Activated T-helper 2 cell treated with anti-CD3 and anti-CD28 coated beads, Interferon-gamma antibody, Interleukin-2, Interleukin-4, amounts not matched to agents 10 μg/mL and 5 μg/mL and 100 μg/mL, durations not matched to agents 14 hours and 24 hours and 36 hours (primary cell): ENCODE measurements at regions not wholly inside any gene's neighbourhood (a gene's known extent, or its start where the extent isn't known, plus 50 kb on each side); places are given as distances from the start of the nearest gene placed in this dataset.

Source experiments
- DNase-seq: peaks from one replicate; pipeline ENCODE4 v3.0.0; 2021; ENCODE audit warnings: low spot score
- H3K27ac Mint-ChIP-seq: one replicate; pipeline ENCODE4 v1.8.0; 2021; ENCODE audit warnings: mixed read lengths
- H3K27me3 Mint-ChIP-seq: one replicate; pipeline ENCODE4 v1.8.0; 2021; ENCODE audit warnings: low read depth, mixed read lengths
- H3K36me3 Mint-ChIP-seq: one replicate; pipeline ENCODE4 v1.8.0; 2021; ENCODE audit warnings: low read depth, mixed read lengths
- H3K4me1 Mint-ChIP-seq: one replicate; pipeline ENCODE4 v1.8.0; 2021; ENCODE audit warnings: low read depth, mixed read lengths
- H3K4me3 Mint-ChIP-seq: one replicate; pipeline ENCODE4 v1.8.0; 2021; ENCODE audit warnings: low read depth, mild to moderate bottlenecking, moderate library complexity, mixed read lengths
- H3K9me3 Mint-ChIP-seq: one replicate; pipeline ENCODE4 v1.8.0; 2021; ENCODE audit warnings: mixed read lengths
- intact Hi-C: fragments of 100-400 bp; cut with micrococcal nuclease; formaldehyde crosslinking; loops from one replicate; pipeline ENCODE4 v1.15.1; 2023

- H3K4me1 Mint-ChIP-seq, result no peaks in the 10 kb centered on the region
- H3K4me3 Mint-ChIP-seq, result no peak overlapping the region
- H3K9me3 Mint-ChIP-seq, result peaks cover 30% of the 10 kb centered on the region
- no peaks in the 10 kb centered on the region for H3K27me3 Mint-ChIP-seq
- H3K36me3 Mint-ChIP-seq, result no peaks in the 10 kb centered on the region
- no peak for DNase-seq
- no peak overlapping the region for H3K27ac Mint-ChIP-seq
- intact Hi-C loops, result no loop called here
These were observed 1384.5 kb upstream of the NUDT12 start for GRCh38 chr5:104947076-104947475.

GRCh38 chr5:104942735-104943134, 1380.1 kb upstream of the NUDT12 start:
- no peak overlapping the region for H3K4me3 Mint-ChIP-seq
- no peaks in the 10 kb centered on the region for H3K27me3 Mint-ChIP-seq
- DNase-seq, result no peak

DNA sequence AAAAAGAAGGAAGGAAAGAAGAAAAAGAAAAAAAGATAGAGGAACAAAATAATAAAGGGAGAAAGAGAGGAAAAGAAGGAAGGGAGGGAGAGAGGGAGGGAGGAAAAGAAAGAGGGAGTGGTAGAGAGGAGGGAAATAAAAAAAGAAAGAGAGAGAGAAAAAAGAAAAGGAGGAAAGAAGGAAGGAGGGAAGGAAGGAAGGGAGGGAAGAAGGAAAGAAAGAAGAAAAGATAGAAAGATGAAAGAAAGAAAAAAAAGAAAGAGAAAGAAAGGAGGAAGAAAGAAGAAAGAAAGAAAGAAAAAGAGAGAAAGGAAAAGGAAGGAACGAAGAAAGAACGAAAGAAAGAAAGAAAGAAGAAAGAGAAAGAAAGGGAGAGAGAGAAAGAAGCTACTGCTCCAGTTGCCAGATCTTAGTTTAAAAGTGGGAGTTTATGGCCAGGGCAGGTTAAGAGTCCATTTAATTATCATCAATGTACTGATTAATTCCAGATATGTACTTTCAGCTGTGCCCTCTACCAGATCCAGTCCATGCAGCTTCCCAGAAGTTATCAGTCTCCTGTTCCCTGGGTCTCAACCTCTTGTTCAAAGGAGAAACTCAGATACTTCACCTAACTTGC, 1378.5 kb upstream of the NUDT12 start:
- intact Hi-C loops, result no loop called here
- H3K36me3 Mint-ChIP-seq, result no peaks in the 10 kb centered on the region
- no peaks in the 10 kb centered on the region for H3K4me1 Mint-ChIP-seq
- no peak overlapping the region for H3K27ac Mint-ChIP-seq
- H3K4me3 Mint-ChIP-seq, result no peak overlapping the region
- H3K27me3 Mint-ChIP-seq, result no peaks in the 10 kb centered on the region
- H3K9me3 Mint-ChIP-seq, result peaks cover 31% of the 10 kb centered on the region
- no peak for DNase-seq

More at GRCh38 chr5:104942735-104943134, 1380.1 kb upstream of the NUDT12 start:
- peaks cover 31% of the 10 kb centered on the region for H3K9me3 Mint-ChIP-seq
- H3K36me3 Mint-ChIP-seq, result no peaks in the 10 kb centered on the region
- H3K4me1 Mint-ChIP-seq, result no peaks in the 10 kb centered on the region
- no peak overlapping the region for H3K27ac Mint-ChIP-seq
- intact Hi-C loops, result no loop called here

DNA sequence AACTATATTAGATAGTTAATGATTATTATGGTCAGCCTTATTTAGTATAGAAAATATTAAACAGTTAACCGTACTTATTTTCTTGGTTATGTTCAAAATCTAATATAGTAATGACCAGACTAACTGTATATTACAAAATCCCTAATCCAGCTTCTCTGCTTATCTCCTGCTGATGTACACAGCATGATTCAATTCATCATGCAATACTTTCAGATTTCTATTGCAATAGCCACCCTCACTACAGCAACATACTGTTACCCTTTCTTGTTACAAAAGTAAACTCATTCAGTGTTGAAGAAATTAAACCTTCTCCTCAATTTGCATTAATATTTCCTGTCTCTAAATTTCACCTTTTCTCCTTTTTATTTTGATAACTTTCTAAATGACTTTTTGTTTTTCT, 1375.0 kb upstream of the NUDT12 start:
- no peak overlapping the region for H3K27ac Mint-ChIP-seq

DNA sequence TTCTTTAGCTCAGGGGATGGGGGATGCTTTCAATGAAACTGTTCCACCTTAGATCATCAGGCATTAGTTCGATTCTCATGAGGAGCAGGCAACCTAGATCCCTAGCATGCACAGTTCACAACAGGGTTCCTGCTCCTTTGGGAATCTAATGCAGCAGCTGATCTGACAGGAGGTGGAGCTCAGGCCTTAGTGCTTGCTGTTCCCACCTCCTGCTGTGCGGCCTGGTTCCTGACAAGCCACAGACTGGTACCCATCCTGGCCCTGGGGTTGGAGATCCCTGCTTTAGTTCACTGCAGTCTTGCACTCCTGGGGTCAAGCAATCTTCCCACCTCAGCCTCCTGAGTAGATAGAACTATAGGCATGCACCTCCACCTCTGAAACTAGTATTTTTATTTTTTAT, 1369.8 kb upstream of the NUDT12 start:
- DNase-seq, result no peak
- Mint-ChIP-seq H3K4me3 (no peak overlapping the region), H3K4me1 (no peaks in the 10 kb centered on the region), H3K27ac (no peak overlapping the region), H3K36me3 (no peaks in the 10 kb centered on the region), H3K27me3 (no peaks in the 10 kb centered on the region), H3K9me3 (peaks cover 21% of the 10 kb centered on the region)
- intact Hi-C loops, result no loop called here

More for the DNA sequence above, 1375.0 kb upstream of the NUDT12 start:
- H3K4me1 Mint-ChIP-seq, result no peaks in the 10 kb centered on the region
- intact Hi-C loops, result no loop called here
- no peaks in the 10 kb centered on the region for H3K36me3 Mint-ChIP-seq
- no peak for DNase-seq
- H3K4me3 Mint-ChIP-seq, result no peak overlapping the region
- H3K9me3 Mint-ChIP-seq, result peaks cover 30% of the 10 kb centered on the region
- H3K27me3 Mint-ChIP-seq, result no peaks in the 10 kb centered on the region

DNA sequence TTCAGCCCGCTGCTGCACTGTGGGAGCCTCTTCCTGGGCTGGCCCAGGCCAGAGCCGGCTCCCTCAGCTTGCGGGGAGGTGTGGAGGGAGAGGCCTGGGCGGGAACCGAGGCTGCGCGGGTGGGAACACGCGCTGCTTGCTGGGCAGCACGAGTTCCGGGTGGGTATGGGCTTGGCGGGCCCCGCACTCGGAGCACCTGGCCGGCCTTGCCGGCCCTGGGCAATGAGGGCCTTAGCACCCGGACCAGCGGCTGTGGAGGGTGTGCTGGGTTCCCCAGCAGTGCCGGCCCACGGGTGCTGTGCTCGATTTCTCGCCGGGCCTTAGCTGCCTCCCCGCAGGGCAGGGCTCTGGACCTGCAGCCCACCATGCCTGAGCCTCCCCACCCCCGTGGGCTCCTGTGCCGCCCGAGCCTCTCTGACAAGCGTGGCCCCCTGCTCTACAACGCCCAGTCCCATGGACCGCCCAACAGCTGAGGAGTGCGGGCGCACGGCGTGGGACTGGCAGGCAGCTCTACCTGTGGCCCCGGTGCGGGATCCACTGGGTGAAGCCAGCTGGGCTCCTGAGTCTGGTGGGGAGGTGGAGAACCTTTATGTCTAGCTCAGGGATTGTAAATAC, 1366.4 kb upstream of the NUDT12 start:
- intact Hi-C loops, result no loop called here
- H3K27ac Mint-ChIP-seq, result no peak overlapping the region
- no peaks in the 10 kb centered on the region for H3K27me3 Mint-ChIP-seq
- no peaks in the 10 kb centered on the region for H3K4me1 Mint-ChIP-seq
- peaks cover 32% of the 10 kb centered on the region for H3K9me3 Mint-ChIP-seq
- no peak overlapping the region for H3K4me3 Mint-ChIP-seq
- no peaks in the 10 kb centered on the region for H3K36me3 Mint-ChIP-seq
- DNase-seq, result no peak

DNA sequence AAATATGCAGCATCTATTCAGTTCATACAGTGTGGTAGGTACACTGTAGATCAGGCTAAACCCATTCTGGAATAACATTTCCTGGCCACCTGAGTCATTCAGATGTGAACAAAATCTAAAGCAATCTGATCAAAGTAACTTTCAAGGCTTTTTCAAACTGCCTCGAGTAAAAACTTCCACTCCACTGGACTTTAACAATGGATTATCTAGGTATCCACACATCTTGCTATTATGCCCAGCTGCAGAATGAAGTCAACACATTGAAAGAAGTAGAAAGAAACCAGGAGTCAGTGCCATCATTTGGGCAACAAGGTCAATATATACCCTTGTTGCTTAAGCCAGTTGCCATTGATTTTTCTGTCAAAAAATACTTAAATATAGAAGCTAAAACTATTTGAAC, 1352.6 kb upstream of the NUDT12 start:
- no peak overlapping the region for H3K4me3 Mint-ChIP-seq
- H3K36me3 Mint-ChIP-seq, result no peaks in the 10 kb centered on the region
- H3K27ac Mint-ChIP-seq, result no peak overlapping the region
- H3K9me3 Mint-ChIP-seq, result peaks cover 18% of the 10 kb centered on the region
- H3K27me3 Mint-ChIP-seq, result no peaks in the 10 kb centered on the region
- DNase-seq, result no peak
- no peaks in the 10 kb centered on the region for H3K4me1 Mint-ChIP-seq
- intact Hi-C loops, result no loop called here

GRCh38 chr5:104914536-104915070, 1352.0 kb upstream of the NUDT12 start:
- intact Hi-C loops, result no loop called here
- H3K4me3 Mint-ChIP-seq, result no peak overlapping the region
- H3K36me3 Mint-ChIP-seq, result no peaks in the 10 kb centered on the region

GRCh38 chr5:104913841-104914281, 1351.3 kb upstream of the NUDT12 start:
- Mint-ChIP-seq H3K36me3 (no peaks in the 10 kb centered on the region), H3K4me3 (no peak overlapping the region), H3K27me3 (no peaks in the 10 kb centered on the region), H3K4me1 (no peaks in the 10 kb centered on the region), H3K27ac (no peak overlapping the region), H3K9me3 (peaks cover 23% of the 10 kb centered on the region)
- DNase-seq, result no peak
- intact Hi-C loops, result no loop called here

More at GRCh38 chr5:104914536-104915070, 1352.0 kb upstream of the NUDT12 start:
- H3K9me3 Mint-ChIP-seq, result peaks cover 23% of the 10 kb centered on the region
- DNase-seq, result no peak
- H3K27me3 Mint-ChIP-seq, result no peaks in the 10 kb centered on the region
- no peak overlapping the region for H3K27ac Mint-ChIP-seq
- H3K4me1 Mint-ChIP-seq, result no peaks in the 10 kb centered on the region

- no peaks in the 10 kb centered on the region for H3K36me3 Mint-ChIP-seq
- no peak overlapping the region for H3K4me3 Mint-ChIP-seq
- H3K27me3 Mint-ChIP-seq, result no peaks in the 10 kb centered on the region
- H3K27ac Mint-ChIP-seq, result no peak overlapping the region
- H3K4me1 Mint-ChIP-seq, result no peaks in the 10 kb centered on the region
- no peak for DNase-seq
- peaks cover 18% of the 10 kb centered on the region for H3K9me3 Mint-ChIP-seq
- intact Hi-C loops, result no loop called here
These were observed 1347.2 kb upstream of the NUDT12 start for GRCh38 chr5:104909803-104910202.

DNA sequence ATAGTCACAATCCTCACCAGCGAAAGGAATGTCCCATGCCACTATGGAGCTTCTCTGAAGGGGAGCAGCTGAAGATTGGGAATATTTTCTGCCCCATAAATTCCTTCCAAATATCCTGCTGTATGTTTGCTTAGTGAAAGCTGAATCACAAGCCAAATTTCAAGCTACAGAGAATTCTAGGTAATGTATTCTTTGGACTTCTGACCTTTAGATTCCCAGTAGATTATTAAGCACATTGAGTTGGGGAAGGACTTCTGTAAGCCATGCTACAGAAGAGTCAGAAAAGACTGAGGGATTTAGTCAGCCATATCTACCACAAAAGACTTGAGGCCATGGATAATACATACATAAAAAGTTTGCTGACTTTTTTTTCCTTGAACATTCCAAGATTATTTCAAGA, 1342.0 kb upstream of the NUDT12 start:
- intact Hi-C loops, result no loop called here
- Mint-ChIP-seq H3K4me3 (no peak overlapping the region), H3K27ac (no peak overlapping the region), H3K9me3 (peaks cover 13% of the 10 kb centered on the region), H3K27me3 (no peaks in the 10 kb centered on the region), H3K36me3 (no peaks in the 10 kb centered on the region), H3K4me1 (no peaks in the 10 kb centered on the region)
- no peak for DNase-seq

- Mint-ChIP-seq H3K4me3 (no peak overlapping the region), H3K36me3 (no peaks in the 10 kb centered on the region), H3K27ac (no peak overlapping the region), H3K27me3 (no peaks in the 10 kb centered on the region), H3K9me3 (peaks cover 18% of the 10 kb centered on the region), H3K4me1 (no peaks in the 10 kb centered on the region)
- intact Hi-C loops, result no loop called here
- DNase-seq, result no peak
These were observed 1341.4 kb upstream of the NUDT12 start for GRCh38 chr5:104903941-104904340.

DNA sequence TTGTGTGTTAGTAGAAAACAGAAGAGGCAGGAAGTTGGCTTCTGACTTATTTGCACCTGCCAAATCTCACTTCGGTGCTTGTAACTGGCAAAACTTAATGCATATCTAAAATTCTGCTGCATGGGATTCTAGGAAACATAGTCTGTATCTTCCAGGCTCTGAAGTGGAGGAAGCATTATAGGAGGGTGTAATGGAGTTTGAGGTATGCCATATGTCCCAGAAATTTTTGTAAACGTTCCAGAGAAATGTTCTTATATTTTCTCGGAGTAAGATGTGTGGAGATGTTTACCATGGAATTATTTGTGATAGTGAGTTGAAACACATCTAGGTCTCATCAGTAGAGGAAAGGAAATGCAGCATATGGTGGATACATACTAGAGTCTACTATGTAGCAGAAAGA, 1329.0 kb upstream of the NUDT12 start:
- Mint-ChIP-seq H3K4me3 (no peak overlapping the region), H3K27me3 (no peaks in the 10 kb centered on the region), H3K9me3 (peaks cover 16% of the 10 kb centered on the region), H3K4me1 (no peaks in the 10 kb centered on the region), H3K27ac (no peak overlapping the region), H3K36me3 (no peaks in the 10 kb centered on the region)
- intact Hi-C loops, result no loop called here
- DNase-seq, result no peak
